HG03025 (cell line): ENCODE measurements at regions not wholly inside any gene's neighbourhood (a gene's known extent, or its start where the extent isn't known, plus 50 kb on each side); places are given as distances from the start of the nearest gene placed in this dataset.
"Not testable (repeated sequence)": the region's sequence is repeated elsewhere in the genome, so short reads cannot be mapped to it uniquely, and the experiment has no call there.

Experiments
- ATAC-seq: cut with Tn5 transposase; IDR thresholded peaks from one replicate; pipeline ENCODE4 v1.9.1; 2021; ENCODE audit warnings: mild to moderate bottlenecking, moderate library complexity; ENCODE audit not compliant: unreplicated experiment, low FRiP score

DNA sequence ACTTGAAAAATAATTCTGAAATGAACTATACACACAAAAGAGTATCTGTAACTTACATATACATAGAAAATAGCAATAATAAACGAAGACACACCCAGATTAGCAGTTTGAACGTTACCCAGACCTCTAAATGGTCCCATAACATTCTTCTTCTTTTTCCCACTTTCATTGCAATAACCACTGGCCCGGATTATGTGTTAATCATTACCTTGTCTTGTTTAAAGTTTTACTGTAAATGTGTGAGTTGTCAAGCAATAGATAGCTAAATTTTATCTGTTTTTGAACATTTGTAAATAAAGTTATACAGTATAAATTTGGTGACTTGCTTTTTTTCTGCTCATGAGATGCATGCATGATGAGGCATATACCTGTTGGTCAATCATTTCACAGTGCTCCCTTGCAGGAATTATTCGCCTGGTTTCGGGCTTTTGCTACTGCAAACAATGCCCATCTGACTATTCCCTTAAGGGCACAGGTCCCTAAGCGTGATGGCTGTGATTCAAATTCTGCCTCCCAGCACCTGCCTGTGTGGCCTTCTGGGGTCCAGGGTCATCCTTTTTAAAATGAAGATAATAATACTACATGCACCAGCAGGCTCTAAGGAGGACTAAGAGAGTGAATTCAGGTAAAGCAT lies 66.1 kb downstream of the GADD45G start:
- ATAC-seq = no peak

DNA sequence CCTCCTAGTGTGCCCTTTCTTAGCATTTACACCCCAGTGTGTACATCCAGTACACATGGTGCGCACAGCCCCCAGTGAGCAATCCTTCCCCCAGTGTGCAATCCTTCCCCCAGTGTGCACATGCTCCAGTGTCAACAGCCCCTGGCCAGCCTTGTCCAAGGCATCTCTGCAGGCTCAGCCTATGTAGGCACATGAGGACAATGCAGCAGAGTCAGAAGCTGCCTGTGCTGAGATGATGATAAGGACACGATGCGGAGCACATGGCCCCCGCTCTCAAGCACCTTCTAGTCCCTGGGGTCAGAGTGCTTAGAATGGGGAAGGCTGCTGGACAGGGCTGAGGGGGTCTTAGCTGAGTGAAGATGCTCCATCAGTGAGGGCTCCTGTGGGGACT lies 69.8 kb downstream of the GADD45G start:
- ATAC-seq = no peak

DNA sequence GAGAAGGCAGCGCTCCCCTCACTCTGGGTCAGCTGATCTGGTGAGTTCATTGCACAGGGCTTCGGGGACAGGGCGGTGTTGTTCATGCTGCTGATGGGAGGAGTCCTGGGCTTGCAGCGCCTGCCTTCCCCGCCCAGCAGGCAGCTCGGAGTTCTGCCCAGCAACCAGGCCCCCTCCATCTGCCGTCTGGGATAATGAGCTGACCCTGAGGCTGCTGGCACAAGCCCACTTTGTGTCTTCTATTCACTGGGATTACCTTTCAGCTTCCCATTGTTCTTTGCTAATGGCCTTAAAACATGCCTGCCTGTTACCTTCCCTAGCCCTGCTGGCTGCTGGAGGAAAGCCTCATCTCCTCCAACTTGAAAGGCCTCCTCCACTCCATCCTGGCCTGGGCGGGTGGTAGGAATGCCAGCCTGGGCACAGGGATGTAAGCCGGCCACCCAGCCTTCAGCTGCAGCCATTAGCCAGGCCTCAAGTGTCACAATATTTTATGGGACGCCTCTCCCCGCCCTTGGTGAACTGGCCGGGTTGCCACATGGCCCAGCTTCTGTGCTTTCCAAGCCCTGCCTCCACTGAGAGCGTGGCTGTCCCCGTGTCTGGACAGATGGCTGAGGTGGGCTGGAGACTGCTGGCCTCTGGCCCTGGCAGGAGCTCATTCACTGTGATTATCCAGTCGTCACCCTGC lies 70.4 kb downstream of the GADD45G start:
- no peak for ATAC-seq

DNA sequence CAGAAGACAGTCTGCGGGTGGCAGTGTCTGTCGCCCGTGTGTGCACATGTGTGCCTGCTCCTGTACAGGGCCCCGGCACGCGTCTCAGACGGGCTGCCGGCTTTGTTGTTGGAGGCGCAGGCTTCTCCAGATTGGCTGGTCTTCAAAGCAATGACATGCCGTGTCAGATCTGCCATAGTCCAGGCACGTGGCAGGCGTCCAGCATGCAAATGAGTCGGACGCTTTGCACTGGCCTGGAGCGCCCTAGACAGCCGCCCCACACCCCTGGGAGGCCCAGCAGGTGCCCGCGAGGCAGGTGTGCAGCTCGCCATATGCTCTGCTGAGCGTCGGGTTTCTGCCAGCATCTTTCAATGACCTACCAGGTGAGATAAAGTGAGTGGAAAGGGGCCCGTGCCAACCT lies 71.5 kb downstream of the GADD45G start:
- ATAC-seq = no peak

DNA sequence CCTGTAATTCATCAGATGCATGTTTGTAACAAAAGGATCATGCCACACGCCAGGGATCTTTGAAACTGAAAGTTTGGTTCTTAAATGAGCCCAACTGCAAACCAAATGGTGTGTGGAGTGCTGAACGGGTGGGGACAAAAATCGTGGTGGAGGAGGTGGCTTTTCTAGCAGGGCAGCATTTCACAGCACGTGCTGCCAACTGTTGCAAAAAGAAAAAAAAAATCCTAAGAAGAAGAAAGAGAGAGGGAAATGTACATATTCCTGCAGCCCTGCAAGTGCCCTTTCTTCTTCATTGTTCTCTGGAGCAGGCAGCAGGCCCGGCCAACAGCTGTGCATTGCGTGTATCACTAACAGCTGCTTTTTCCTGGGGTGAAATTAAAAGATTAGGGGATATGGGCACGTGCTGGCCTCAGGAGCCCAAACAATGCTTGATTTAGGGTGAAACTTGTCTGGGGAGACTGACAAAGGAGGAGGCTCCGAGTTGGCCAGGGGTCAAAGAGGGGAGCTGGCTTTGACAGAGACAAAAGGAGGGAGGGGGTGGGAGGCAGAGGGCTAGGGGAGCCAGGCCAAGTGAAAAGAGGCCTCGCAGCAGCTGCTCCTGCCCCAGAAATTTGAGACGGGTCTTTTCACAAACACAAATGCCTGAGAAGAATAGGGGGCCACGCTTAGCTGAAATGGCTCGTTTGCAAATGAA lies 73.0 kb downstream of the GADD45G start:
- no peak for ATAC-seq

GRCh38 chr9:89678396-89679015 lies 73.7 kb downstream of the GADD45G start:
- no peak for ATAC-seq

- no peak for ATAC-seq
Observed at GRCh38 chr9:89679016-89679415, 74.2 kb downstream of the GADD45G start.

- ATAC-seq = no peak
Observed at GRCh38 chr9:89679581-89679980, 74.8 kb downstream of the GADD45G start.

GRCh38 chr9:89680547-89681467 lies 76.0 kb downstream of the GADD45G start:
- ATAC-seq = no peak

GRCh38 chr9:89681468-89681859 lies 76.7 kb downstream of the GADD45G start:
- ATAC-seq = not testable (repeated sequence)

GRCh38 chr9:89683626-89684025 lies 78.8 kb downstream of the GADD45G start:
- no peak for ATAC-seq

- no peak for ATAC-seq
Observed at GRCh38 chr9:89684218-89684617, 79.4 kb downstream of the GADD45G start.

GRCh38 chr9:89684912-89685636 lies 80.3 kb downstream of the GADD45G start:
- ATAC-seq = no peak

DNA sequence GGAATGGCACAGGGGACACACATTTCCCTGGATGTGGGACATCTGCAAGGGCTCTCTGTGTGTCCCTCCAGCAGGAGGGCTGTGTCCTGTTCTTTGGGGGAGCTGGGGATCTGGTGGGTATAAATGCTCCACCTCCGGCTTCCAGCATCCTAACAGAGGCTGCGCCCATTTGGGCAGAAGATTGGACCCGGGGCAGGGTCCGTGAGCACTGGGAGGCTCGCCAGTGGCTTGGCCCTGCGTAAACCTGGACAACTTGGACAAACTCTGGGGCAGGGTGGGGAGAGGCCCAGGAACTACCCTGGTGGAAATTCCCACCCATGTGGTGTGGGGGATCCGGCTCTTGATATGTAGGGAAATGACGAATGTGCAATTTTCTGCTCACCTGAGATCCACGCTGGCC lies 80.9 kb downstream of the GADD45G start:
- no peak for ATAC-seq

GRCh38 chr9:89686126-89686525 lies 81.3 kb downstream of the GADD45G start:
- no peak for ATAC-seq

- no peak for ATAC-seq
Observed at GRCh38 chr9:89686621-89687020, 81.8 kb downstream of the GADD45G start.

- ATAC-seq = no peak
Observed at GRCh38 chr9:89687188-89687587, 82.4 kb downstream of the GADD45G start.

- no peak for ATAC-seq
Observed at GRCh38 chr9:89687848-89688247, 83.0 kb downstream of the GADD45G start.

- ATAC-seq = not testable (repeated sequence)
Observed at GRCh38 chr9:89689321-89689720, 84.5 kb downstream of the GADD45G start.
